WTC11 (cell line): ENCODE measurements at regions not wholly inside any gene's neighbourhood (a gene's known extent, or its start where the extent isn't known, plus 50 kb on each side); places are given as distances from the start of the nearest gene placed in this dataset.
A peak's percentile ranks its signal among the peaks of the same experiment; 100 is the strongest.

ENCODE experiments used
- ATAC-seq: fragments of 200-7000 bp; cut with Tn5 transposase; 2 replicates; pipeline ENCODE4 v1.10.0; 2021; ENCODE audit warnings: mild to moderate bottlenecking, moderate library complexity
- CTCF ChIA-PET: fragments of 300-600 bp; sonication (Branson Sonifier 250); formaldehyde crosslinking; loops from one replicate; lab custom pipeline; 2021; ENCODE audit warnings: antibody characterized with exemption; lab: Charles Lee
- POLR2A ChIA-PET: fragments of 350-600 bp; sonication (Branson Sonifier 250); formaldehyde crosslinking; loops from one replicate; lab custom pipeline; 2021; ENCODE audit warnings: antibody characterized with exemption; lab: Charles Lee
- DNase-seq: peaks from one replicate; pipeline ENCODE4 v3.0.0; 2021; ENCODE audit warnings: low spot score
- H3K27ac Mint-ChIP-seq: 2 replicates; pipeline ENCODE4 v1.8.0; 2021; ENCODE audit warnings: mixed read lengths
- H3K27me3 Mint-ChIP-seq: 2 replicates; pipeline ENCODE4 v1.8.0; 2021; ENCODE audit warnings: low read depth, mild to moderate bottlenecking, moderate library complexity, mixed read lengths
- H3K36me3 Mint-ChIP-seq: 2 replicates; pipeline ENCODE4 v1.8.0; 2021; ENCODE audit warnings: mixed read lengths
- H3K4me1 Mint-ChIP-seq: 2 replicates; pipeline ENCODE4 v1.8.0; 2022; ENCODE audit warnings: mixed read lengths
- H3K4me3 Mint-ChIP-seq: 2 replicates; pipeline ENCODE4 v1.8.0; 2021; ENCODE audit warnings: mild to moderate bottlenecking, moderate library complexity, mixed read lengths
- H3K9me3 Mint-ChIP-seq: 2 replicates; pipeline ENCODE4 v1.8.0; 2021; ENCODE audit warnings: mixed read lengths
- AFF4 ChIP-seq: sonication (generic); formaldehyde crosslinking; IDR thresholded peaks from 2 replicates; pipeline ENCODE4 v1.8.1; 2023; ENCODE audit warnings: mild to moderate bottlenecking, missing genetic modification reagents, borderline replicate concordance
- CREM ChIP-seq: sonication (generic); formaldehyde crosslinking; IDR thresholded peaks from 2 replicates; pipeline ENCODE4 v1.8.1; 2022; ENCODE audit warnings: mild to moderate bottlenecking, missing genetic modification reagents, moderate library complexity
- ELF4 ChIP-seq: sonication (generic); formaldehyde crosslinking; IDR thresholded peaks from 2 replicates; pipeline ENCODE4 v1.8.1; 2022; ENCODE audit warnings: low read depth, mild to moderate bottlenecking, moderate library complexity, missing genetic modification reagents
- ESRRA ChIP-seq: sonication (generic); formaldehyde crosslinking; IDR thresholded peaks from 2 replicates; pipeline ENCODE4 v1.8.1; 2022; ENCODE audit warnings: mild to moderate bottlenecking, missing genetic modification reagents, borderline replicate concordance
- FOXK1 ChIP-seq: sonication (generic); formaldehyde crosslinking; IDR thresholded peaks from 2 replicates; pipeline ENCODE4 v1.8.0; 2022; ENCODE audit warnings: mild to moderate bottlenecking, moderate library complexity, missing genetic modification reagents
- GTF2I ChIP-seq: fragments of 250-450 bp; sonication (Bioruptor Pico); conservative IDR thresholded peaks from 2 replicates; pipeline ENCODE4 v1.4.0; 2021; ENCODE audit warnings: mild to moderate bottlenecking
- MXD4 ChIP-seq: fragments of 250-450 bp; sonication (Bioruptor Pico); IDR thresholded peaks from 2 replicates; pipeline ENCODE4 v1.8.0; 2021; ENCODE audit warnings: mild to moderate bottlenecking, moderate library complexity, borderline replicate concordance
- NFATC4 ChIP-seq: fragments of 250-450 bp; sonication (Bioruptor Pico); IDR thresholded peaks from 2 replicates; pipeline ENCODE4 v1.9.0; 2021; ENCODE audit warnings: mild to moderate bottlenecking
- NFE2L1 ChIP-seq: sonication (generic); formaldehyde crosslinking; IDR thresholded peaks from 2 replicates; pipeline ENCODE4 v1.8.1; 2023; ENCODE audit warnings: missing genetic modification reagents
- PRRX2 ChIP-seq: fragments of 250-450 bp; sonication (Bioruptor Pico); IDR thresholded peaks from 2 replicates; pipeline ENCODE4 v1.8.0; 2021; ENCODE audit warnings: mild to moderate bottlenecking
- STAT6 ChIP-seq: sonication (generic); formaldehyde crosslinking; conservative IDR thresholded peaks from 2 replicates; pipeline ENCODE4 v1.8.1; 2023; ENCODE audit warnings: mild to moderate bottlenecking, low read depth, missing genetic modification reagents, moderate library complexity
- TCF7 ChIP-seq: sonication (generic); formaldehyde crosslinking; IDR thresholded peaks from 2 replicates; pipeline ENCODE4 v1.8.0; 2022; ENCODE audit warnings: mild to moderate bottlenecking, low read depth, missing genetic modification reagents, moderate library complexity
- ZBTB21 ChIP-seq: sonication (generic); formaldehyde crosslinking; IDR thresholded peaks from 2 replicates; pipeline ENCODE4 v1.8.1; 2023; ENCODE audit warnings: mild to moderate bottlenecking, missing genetic modification reagents, borderline replicate concordance
- ZNF219 ChIP-seq: sonication (generic); formaldehyde crosslinking; IDR thresholded peaks from 2 replicates; pipeline ENCODE4 v1.8.0; 2023; ENCODE audit warnings: missing genetic modification reagents, mild to moderate bottlenecking, borderline replicate concordance
- ZNF423 ChIP-seq: fragments of 250-450 bp; sonication (Bioruptor Pico); IDR thresholded peaks from 2 replicates; pipeline ENCODE4 v2.1.2; 2022; ENCODE audit warnings: mild to moderate bottlenecking, moderate library complexity
- ZNF512 ChIP-seq: sonication (generic); formaldehyde crosslinking; IDR thresholded peaks from 2 replicates; pipeline ENCODE4 v1.8.1; 2022; ENCODE audit warnings: missing genetic modification reagents, borderline replicate concordance
- ZNF532 ChIP-seq: fragments of 250-450 bp; sonication (Bioruptor Pico); IDR thresholded peaks from 2 replicates; pipeline ENCODE4 v1.9.0; 2021; ENCODE audit warnings: mild to moderate bottlenecking, borderline replicate concordance
- TF ChIP-seq, protein P1 (sequence below): sonication (generic); formaldehyde crosslinking; IDR thresholded peaks from 2 replicates; pipeline ENCODE4 v1.8.0; 2022; ENCODE audit warnings: missing genetic modification reagents

DNA sequence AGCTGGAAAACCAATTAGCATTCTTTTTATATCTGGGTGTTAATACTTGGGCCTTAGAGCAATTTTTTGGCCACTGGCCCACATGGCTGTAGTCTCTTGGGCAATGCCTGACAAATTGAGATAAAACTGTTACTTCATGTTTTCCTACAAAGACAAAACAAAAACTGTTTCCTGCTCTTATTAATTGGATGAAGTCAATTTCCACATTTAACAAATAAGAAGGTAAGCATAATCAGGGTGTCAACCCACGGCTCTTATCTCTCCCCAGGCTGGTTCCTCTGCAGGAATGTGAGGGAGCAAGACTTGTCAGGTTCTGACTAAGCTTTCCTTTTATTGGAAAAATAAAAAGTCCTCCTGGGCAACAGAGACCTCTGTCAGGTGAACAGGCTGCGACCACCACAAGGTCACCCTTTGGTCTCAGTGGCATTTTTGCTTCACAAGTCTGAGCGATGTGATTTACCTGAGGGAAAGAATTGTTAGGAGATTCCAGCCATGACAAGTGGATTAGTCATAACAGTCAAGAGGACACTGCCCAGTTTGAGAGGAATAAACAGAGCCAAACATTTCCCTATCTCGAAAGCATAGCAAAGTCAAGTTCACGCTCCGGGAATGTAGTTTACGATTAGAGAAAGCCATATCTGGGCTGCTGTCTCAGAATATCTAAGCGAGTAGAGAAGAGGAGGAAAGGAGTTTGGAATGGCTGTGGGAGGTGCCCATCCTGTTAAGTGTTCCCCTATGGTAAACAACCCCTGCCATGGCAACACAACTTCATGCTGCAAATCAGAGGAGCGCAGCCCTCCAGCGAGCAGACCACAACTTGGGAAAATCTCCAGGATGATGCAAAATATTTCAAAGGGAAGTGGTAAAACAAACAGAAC is 144.4 kb downstream of the TES start:
- Mint-ChIP-seq H3K27ac (no peak overlapping the region), H3K36me3 (no peaks in the 10 kb centered on the region), H3K9me3 (peaks cover 3% of the 10 kb centered on the region; the same call in 1 of the 2 replicates), H3K4me3 (no peak overlapping the region), H3K4me1 (peaks cover 9% of the 10 kb centered on the region), H3K27me3 (no peaks in the 10 kb centered on the region)
- POLR2A ChIA-PET: no interaction called here
- ATAC-seq: peak; percentile 73
- no peak for DNase-seq
- CTCF ChIA-PET: no interaction called here
- TF ChIP-seq ZNF423 (CRISPR knock-in tag) (no peak), STAT6 (CRISPR knock-in tag) (no peak), NFE2L1 (CRISPR knock-in tag) (no peak), TCF7 (CRISPR knock-in tag) (no peak), FOXK1 (CRISPR knock-in tag) (no peak), GTF2I (no peak)
- TF ChIP-seq, protein P1, sequence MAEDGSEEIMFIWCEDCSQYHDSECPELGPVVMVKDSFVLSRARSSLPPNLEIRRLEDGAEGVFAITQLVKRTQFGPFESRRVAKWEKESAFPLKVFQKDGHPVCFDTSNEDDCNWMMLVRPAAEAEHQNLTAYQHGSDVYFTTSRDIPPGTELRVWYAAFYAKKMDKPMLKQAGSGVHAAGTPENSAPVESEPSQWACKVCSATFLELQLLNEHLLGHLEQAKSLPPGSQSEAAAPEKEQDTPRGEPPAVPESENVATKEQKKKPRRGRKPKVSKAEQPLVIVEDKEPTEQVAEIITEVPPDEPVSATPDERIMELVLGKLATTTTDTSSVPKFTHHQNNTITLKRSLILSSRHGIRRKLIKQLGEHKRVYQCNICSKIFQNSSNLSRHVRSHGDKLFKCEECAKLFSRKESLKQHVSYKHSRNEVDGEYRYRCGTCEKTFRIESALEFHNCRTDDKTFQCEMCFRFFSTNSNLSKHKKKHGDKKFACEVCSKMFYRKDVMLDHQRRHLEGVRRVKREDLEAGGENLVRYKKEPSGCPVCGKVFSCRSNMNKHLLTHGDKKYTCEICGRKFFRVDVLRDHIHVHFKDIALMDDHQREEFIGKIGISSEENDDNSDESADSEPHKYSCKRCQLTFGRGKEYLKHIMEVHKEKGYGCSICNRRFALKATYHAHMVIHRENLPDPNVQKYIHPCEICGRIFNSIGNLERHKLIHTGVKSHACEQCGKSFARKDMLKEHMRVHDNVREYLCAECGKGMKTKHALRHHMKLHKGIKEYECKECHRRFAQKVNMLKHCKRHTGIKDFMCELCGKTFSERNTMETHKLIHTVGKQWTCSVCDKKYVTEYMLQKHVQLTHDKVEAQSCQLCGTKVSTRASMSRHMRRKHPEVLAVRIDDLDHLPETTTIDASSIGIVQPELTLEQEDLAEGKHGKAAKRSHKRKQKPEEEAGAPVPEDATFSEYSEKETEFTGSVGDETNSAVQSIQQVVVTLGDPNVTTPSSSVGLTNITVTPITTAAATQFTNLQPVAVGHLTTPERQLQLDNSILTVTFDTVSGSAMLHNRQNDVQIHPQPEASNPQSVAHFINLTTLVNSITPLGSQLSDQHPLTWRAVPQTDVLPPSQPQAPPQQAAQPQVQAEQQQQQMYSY: no peak

- ChIA-PET POLR2A (no interaction called here), CTCF (no interaction called here)
- DNase-seq (no peak), ATAC-seq (no peak)
- Mint-ChIP-seq H3K9me3 (peaks cover 3% of the 10 kb centered on the region; the same call in 1 of the 2 replicates), H3K4me1 (peaks cover 9% of the 10 kb centered on the region), H3K36me3 (no peaks in the 10 kb centered on the region), H3K27me3 (no peaks in the 10 kb centered on the region), H3K4me3 (no peak overlapping the region), H3K27ac (no peak overlapping the region)
- TF ChIP-seq NFATC4 (CRISPR knock-in tag): no peak
- no peak for TF ChIP-seq MXD4 (CRISPR knock-in tag)
- no peak for TF ChIP-seq ZBTB21 (CRISPR knock-in tag)
- no peak for TF ChIP-seq ZNF423 (CRISPR knock-in tag)
- no peak for TF ChIP-seq ZNF219 (CRISPR knock-in tag)
- no peak for TF ChIP-seq ELF4 (CRISPR knock-in tag)
- TF ChIP-seq PRRX2 (CRISPR knock-in tag): no peak
- TF ChIP-seq AFF4: no peak
- no peak for TF ChIP-seq ZNF512 (CRISPR knock-in tag)
- no peak for TF ChIP-seq ESRRA (CRISPR knock-in tag)
- TF ChIP-seq CREM (CRISPR knock-in tag): no peak
- no peak for TF ChIP-seq ZNF532 (CRISPR knock-in tag)
Measured at GRCh38 chr7:116355424-116355765, 144.1 kb upstream of the CAV2 start.
